ENCODE measurements at regions not wholly inside any gene's neighbourhood (a gene's known extent, or its start where the extent isn't known, plus 50 kb on each side); places are given as distances from the start of the nearest gene placed in this dataset.
A peak's percentile ranks its signal among the peaks of the same experiment; 100 is the strongest.

DNA sequence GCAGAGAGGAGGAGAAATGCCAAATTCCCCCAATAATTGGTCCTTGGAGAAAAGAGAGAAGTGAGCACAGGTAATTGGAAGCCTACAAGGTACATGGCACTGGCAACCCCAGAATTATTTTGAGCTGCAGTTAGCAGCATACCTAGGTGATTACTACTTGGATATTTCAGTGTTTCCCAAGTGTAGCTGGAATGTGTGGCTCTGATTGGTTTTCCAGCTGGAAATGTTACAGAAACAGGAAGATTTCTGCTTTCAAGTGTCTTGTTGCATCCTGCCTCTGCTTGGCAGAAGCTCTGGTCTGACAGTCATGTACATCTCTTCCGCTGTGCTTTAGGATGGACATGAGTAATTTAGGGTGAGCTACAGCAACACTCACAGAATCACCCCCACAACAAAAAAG, 262.1 kb downstream of the ENC1 start:
- DNase-seq (ENCODE audit: insufficient read length), result no peak
- TF ChIP-seq TAF1 (IDR thresholded peaks at IDR 0.05; ENCODE audit: borderline replicate concordance, low read depth, low read length) (no peak), POLR2AphosphoS5 (IDR thresholded peaks at IDR 0.05; ENCODE audit: low read depth, low read length) (no peak), POLR2A (IDR thresholded peaks at IDR 0.05; ENCODE audit: low read depth, low read length) (no peak)
- no peak for FAIRE-seq

- TF ChIP-seq TAF1 (IDR thresholded peaks at IDR 0.05; ENCODE audit: borderline replicate concordance, low read depth, low read length) (no peak), POLR2A (IDR thresholded peaks at IDR 0.05; ENCODE audit: low read depth, low read length) (no peak), POLR2AphosphoS5 (IDR thresholded peaks at IDR 0.05; ENCODE audit: low read depth, low read length) (no peak)
- FAIRE-seq (no peak), DNase-seq (ENCODE audit: insufficient read length) (no peak)
These were observed 264.3 kb downstream of the ENC1 start for GRCh38 chr5:74376187-74376586.

GRCh38 chr5:74375271-74375670, 265.3 kb downstream of the ENC1 start:
- DNase-seq (ENCODE audit: insufficient read length) (no peak), FAIRE-seq (peak; percentile 27)
- TF ChIP-seq POLR2AphosphoS5 (IDR thresholded peaks at IDR 0.05; ENCODE audit: low read depth, low read length), result no peak
- TF ChIP-seq TAF1 (IDR thresholded peaks at IDR 0.05; ENCODE audit: borderline replicate concordance, low read depth, low read length), result no peak
- no peak for TF ChIP-seq POLR2A (IDR thresholded peaks at IDR 0.05; ENCODE audit: low read depth, low read length)

DNA sequence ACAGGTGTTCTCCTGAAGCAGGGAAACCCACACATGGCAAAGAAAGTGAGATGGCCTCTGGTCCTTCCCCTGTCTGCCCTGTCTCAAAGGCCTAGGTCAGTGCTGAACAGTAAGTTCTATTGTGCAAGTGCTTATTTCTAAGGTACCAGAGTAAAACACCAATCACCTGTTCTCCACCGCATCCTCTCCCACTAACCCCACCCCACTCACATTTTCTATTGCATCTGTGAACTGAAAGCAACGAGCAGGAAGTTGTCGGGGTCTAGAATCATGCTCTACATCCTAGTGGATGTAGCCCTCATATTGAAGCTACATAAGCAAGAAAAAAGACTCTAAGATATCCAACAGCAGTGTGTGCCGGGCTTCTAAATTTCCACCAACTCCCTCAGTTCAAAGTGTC, 265.9 kb downstream of the ENC1 start:
- TF ChIP-seq TAF1 (IDR thresholded peaks at IDR 0.05; ENCODE audit: borderline replicate concordance, low read depth, low read length) (no peak), POLR2AphosphoS5 (IDR thresholded peaks at IDR 0.05; ENCODE audit: low read depth, low read length) (no peak)
- FAIRE-seq (no peak), DNase-seq (ENCODE audit: insufficient read length) (no peak)

DNA sequence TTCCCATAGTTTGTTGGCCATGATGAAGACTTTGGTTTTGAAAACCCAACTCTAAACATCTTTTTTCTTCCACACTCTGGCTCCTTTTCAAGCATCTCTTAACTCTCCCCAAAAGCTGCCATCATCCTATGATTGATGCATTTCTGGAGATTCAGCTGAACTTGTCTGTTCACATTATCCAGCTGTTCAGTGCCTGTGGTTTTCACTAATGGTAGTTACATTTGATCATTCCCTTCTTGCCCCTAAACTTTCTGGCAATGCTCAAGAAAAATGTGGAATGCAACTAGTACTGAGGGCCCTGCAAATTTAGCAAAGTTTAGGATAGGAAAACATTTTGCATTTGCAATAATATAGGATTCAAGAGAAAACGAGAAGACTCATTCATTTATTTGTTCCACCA, 267.5 kb downstream of the ENC1 start:
- FAIRE-seq (no peak), DNase-seq (ENCODE audit: insufficient read length) (no peak)
- TF ChIP-seq POLR2A (IDR thresholded peaks at IDR 0.05; ENCODE audit: low read depth, low read length) (no peak), POLR2AphosphoS5 (IDR thresholded peaks at IDR 0.05; ENCODE audit: low read depth, low read length) (no peak), TAF1 (IDR thresholded peaks at IDR 0.05; ENCODE audit: borderline replicate concordance, low read depth, low read length) (no peak)

DNA sequence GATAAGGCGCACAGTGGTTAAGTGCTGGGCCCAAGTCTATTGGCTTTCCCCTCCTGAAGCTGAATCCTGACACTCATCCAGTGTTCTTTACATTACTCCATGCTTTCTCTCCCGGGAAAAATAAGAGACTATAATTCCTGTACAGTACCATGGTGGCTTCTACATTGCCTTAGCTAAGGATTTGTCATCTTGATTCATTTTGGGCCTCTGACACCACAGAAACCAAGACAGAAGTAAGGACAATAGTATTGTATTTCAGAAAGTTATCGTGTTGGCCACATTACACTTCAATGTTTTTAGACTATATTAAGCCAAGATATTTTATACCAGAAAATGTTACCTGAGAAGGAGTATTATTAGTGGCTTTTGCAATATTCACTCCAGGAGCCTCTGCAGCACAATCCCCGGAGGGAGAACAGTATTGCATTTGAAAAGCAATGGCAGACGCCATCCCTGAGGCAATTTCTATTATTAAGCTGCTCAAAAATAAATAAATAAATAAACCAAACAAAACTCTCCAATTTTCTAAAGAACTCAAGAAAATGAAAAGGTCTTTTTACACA, 267.9 kb downstream of the ENC1 start:
- DNase-seq (ENCODE audit: insufficient read length), result no peak
- no peak for FAIRE-seq
- TF ChIP-seq POLR2A (IDR thresholded peaks at IDR 0.05; ENCODE audit: low read depth, low read length), result no peak
- no peak for TF ChIP-seq TAF1 (IDR thresholded peaks at IDR 0.05; ENCODE audit: borderline replicate concordance, low read depth, low read length)
- TF ChIP-seq POLR2AphosphoS5 (IDR thresholded peaks at IDR 0.05; ENCODE audit: low read depth, low read length), result no peak

GRCh38 chr5:74372051-74372450, 268.5 kb downstream of the ENC1 start:
- TF ChIP-seq POLR2AphosphoS5 (IDR thresholded peaks at IDR 0.05; ENCODE audit: low read depth, low read length) (no peak), POLR2A (IDR thresholded peaks at IDR 0.05; ENCODE audit: low read depth, low read length) (no peak), TAF1 (IDR thresholded peaks at IDR 0.05; ENCODE audit: borderline replicate concordance, low read depth, low read length) (no peak)
- DNase-seq (ENCODE audit: insufficient read length) (no peak), FAIRE-seq (no peak)

DNA sequence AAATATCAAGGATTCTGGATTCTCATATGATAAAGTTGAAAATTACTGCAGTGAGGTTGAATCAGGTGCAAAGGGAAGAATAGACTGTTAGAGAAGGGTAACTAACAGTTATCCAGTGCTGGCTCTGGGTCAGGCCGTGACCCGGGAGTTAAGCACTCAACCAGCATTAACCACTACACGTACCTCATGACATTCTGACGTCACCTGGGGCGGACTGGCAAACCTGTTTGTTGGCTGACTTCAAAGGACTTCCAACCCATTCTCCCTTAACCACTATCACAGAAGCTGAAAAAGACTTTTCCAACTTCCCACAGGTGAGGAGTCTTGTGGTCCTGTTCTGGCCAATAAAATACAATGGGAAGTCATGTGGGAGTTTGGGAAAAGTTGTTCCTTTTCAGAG, 268.9 kb downstream of the ENC1 start:
- no peak for TF ChIP-seq TAF1 (IDR thresholded peaks at IDR 0.05; ENCODE audit: borderline replicate concordance, low read depth, low read length)
- TF ChIP-seq POLR2AphosphoS5 (IDR thresholded peaks at IDR 0.05; ENCODE audit: low read depth, low read length), result no peak
- no peak for TF ChIP-seq POLR2A (IDR thresholded peaks at IDR 0.05; ENCODE audit: low read depth, low read length)
- FAIRE-seq (no peak), DNase-seq (ENCODE audit: insufficient read length) (no peak)

- TF ChIP-seq POLR2A (IDR thresholded peaks at IDR 0.05; ENCODE audit: low read depth, low read length) (no peak), TAF1 (IDR thresholded peaks at IDR 0.05; ENCODE audit: borderline replicate concordance, low read depth, low read length) (no peak), POLR2AphosphoS5 (IDR thresholded peaks at IDR 0.05; ENCODE audit: low read depth, low read length) (no peak)
- FAIRE-seq (no peak), DNase-seq (ENCODE audit: insufficient read length) (no peak)
These were observed 270.4 kb downstream of the ENC1 start for GRCh38 chr5:74370168-74370567.

DNA sequence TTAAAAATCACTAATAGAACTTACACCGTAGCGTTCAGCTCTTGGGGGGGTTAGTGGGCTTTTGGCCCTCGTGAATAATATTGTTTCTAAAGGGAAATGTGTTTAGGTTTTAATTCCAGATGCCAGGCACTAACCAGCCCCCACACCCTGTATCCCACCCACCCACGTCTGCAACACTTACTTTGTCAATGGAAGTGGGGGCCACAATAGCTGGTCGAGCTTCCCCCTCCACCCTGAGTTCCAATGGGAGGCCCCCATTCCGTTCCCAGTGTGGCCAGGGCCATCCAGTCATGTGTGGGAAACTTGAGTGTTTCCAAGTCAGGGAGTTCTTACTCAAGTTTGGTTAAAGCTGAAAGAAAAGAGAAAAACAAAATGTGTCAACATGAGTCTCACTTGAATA, 271.4 kb downstream of the ENC1 start:
- DNase-seq (ENCODE audit: insufficient read length), result no peak
- FAIRE-seq, result no peak
- no peak for TF ChIP-seq TAF1 (IDR thresholded peaks at IDR 0.05; ENCODE audit: borderline replicate concordance, low read depth, low read length)

DNA sequence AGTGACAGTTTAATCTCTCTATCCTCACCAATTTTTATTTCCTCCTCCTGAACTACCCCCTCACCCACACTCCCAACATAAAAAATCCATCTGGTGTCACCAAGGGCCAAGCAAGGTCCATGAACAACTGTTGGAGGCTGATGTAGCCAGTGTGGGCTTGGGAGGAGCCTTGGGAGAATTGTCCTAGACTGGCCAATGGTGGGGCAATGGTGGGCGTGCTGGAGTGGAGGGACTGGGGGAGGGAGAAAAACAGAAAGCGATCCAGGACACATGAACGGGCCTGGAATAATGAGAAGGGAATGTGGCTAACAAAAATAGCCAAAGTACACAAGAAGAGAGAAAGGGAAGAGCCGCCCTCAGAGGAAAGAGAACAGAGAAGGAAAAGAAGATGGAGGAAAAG, 272.6 kb downstream of the ENC1 start:
- FAIRE-seq (no peak), DNase-seq (ENCODE audit: insufficient read length) (no peak)

DNA sequence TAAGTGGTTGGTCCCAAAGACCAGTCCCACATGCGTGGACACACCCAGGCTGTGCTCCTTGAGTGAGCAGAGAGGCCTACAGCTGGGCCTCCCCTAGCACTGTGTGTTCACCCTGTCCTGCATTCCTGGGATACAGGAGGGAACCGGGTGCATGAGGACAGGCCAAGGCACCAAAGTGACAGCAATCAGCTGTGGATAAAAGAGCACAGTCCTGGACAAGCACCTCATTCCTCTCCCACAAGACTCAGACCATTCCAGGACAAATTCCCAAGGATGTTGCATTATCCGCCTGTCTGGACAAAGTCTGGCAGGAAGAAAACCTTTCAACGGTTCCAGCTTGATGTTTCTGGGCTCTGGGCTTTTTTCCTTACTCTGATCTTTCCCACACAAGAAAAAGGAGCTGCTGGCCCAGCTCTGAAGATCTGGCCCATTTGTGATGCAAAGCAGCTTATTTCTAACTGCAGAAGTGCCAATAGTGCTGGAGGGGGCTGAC, 273.2 kb downstream of the ENC1 start:
- DNase-seq (ENCODE audit: insufficient read length), result no peak
- no peak for FAIRE-seq
- TF ChIP-seq POLR2AphosphoS5 (IDR thresholded peaks at IDR 0.05; ENCODE audit: low read depth, low read length) (no peak), POLR2A (IDR thresholded peaks at IDR 0.05; ENCODE audit: low read depth, low read length) (no peak), TAF1 (IDR thresholded peaks at IDR 0.05; ENCODE audit: borderline replicate concordance, low read depth, low read length) (no peak)

More for the DNA sequence above, 272.6 kb downstream of the ENC1 start:
- TF ChIP-seq POLR2A (IDR thresholded peaks at IDR 0.05; ENCODE audit: low read depth, low read length) (no peak), TAF1 (IDR thresholded peaks at IDR 0.05; ENCODE audit: borderline replicate concordance, low read depth, low read length) (no peak), POLR2AphosphoS5 (IDR thresholded peaks at IDR 0.05; ENCODE audit: low read depth, low read length) (no peak)

DNA sequence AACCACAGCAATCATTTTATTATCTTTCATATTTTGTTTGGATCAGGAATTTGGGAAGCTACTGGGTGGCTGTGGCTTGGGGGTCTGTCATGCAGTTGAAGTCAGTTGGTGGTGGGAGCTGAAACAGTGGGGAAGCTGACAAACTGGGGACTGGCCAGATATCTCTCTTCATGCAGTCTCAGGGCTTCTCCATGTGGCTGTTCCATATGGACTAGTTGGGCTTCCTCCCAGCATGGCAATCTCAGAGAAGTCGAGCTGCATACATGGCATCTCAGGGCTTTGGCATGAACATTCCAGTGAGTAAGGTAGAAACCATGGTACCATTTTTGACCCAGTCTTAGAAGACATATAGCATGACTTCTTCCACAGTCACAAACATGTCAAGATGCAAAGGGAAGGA, 274.8 kb downstream of the ENC1 start:
- no peak for DNase-seq (ENCODE audit: insufficient read length)
- FAIRE-seq, result no peak
- TF ChIP-seq POLR2A (IDR thresholded peaks at IDR 0.05; ENCODE audit: low read depth, low read length) (no peak), TAF1 (IDR thresholded peaks at IDR 0.05; ENCODE audit: borderline replicate concordance, low read depth, low read length) (no peak), POLR2AphosphoS5 (IDR thresholded peaks at IDR 0.05; ENCODE audit: low read depth, low read length) (no peak)
